ENCODE measurements at regions not wholly inside any gene's neighbourhood (a gene's known extent, or its start where the extent isn't known, plus 50 kb on each side); places are given as distances from the start of the nearest gene placed in this dataset.

GRCh38 chrX:39896951-39897740 lies 200.6 kb downstream of the BCOR start:
- no peaks in the 10 kb centered on the region for H3K9me3 ChIP-seq
- peak; percentile 12 for TF ChIP-seq CTCF (IDR thresholded peaks at IDR 0.05)
- peak overlapping the region in 1 of 2 donors; percentile 49 for H3K27ac ChIP-seq
- peak overlapping the region; percentile 29 for H3K4me3 ChIP-seq
- DNase-seq (ENCODE audit: low spot score) (no peak), ATAC-seq (ENCODE audit: insufficient number of reproducible peaks, low FRiP score, low read depth) (no peak)
- no peaks in the 10 kb centered on the region for H3K27me3 ChIP-seq (replicated peaks; ENCODE audit: insufficient read depth)
- no peaks in the 10 kb centered on the region for H3K36me3 ChIP-seq
- peaks cover 0 to 20% of the 10 kb centered on the region in 2 donors for H3K4me1 ChIP-seq (ENCODE audit: control insufficient read depth in 1 of 2, low read depth in 2 of 2)

- Histone ChIP-seq H3K27me3 (replicated peaks; ENCODE audit: insufficient read depth) (no peaks in the 10 kb centered on the region), H3K27ac (peak overlapping the region in 1 of 2 donors; percentile 49), H3K4me3 (peak overlapping the region; percentile 29), H3K36me3 (no peaks in the 10 kb centered on the region), H3K4me1 (ENCODE audit: control insufficient read depth in 1 of 2, low read depth in 2 of 2) (peaks cover 0 to 20% of the 10 kb centered on the region in 2 donors), H3K9me3 (no peaks in the 10 kb centered on the region)
- DNase-seq (ENCODE audit: low spot score) (no peak), ATAC-seq (ENCODE audit: insufficient number of reproducible peaks, low FRiP score, low read depth) (no peak)
- TF ChIP-seq CTCF (IDR thresholded peaks at IDR 0.05): no peak
Observed at GRCh38 chrX:39897741-39898097, 200.0 kb downstream of the BCOR start.

- peaks cover 0 to 20% of the 10 kb centered on the region in 2 donors for H3K4me1 ChIP-seq (ENCODE audit: control insufficient read depth in 1 of 2, low read depth in 2 of 2)
- TF ChIP-seq CTCF (IDR thresholded peaks at IDR 0.05): no peak
- H3K4me3 ChIP-seq: no peak overlapping the region
- ATAC-seq (ENCODE audit: insufficient number of reproducible peaks, low FRiP score, low read depth) (no peak), DNase-seq (ENCODE audit: low spot score) (no peak)
- no peaks in the 10 kb centered on the region for H3K36me3 ChIP-seq
- H3K9me3 ChIP-seq: no peaks in the 10 kb centered on the region
- peak overlapping the region in 1 of 2 donors; percentile 49 for H3K27ac ChIP-seq
- no peaks in the 10 kb centered on the region for H3K27me3 ChIP-seq (replicated peaks; ENCODE audit: insufficient read depth)
Observed at GRCh38 chrX:39898147-39898546, 199.6 kb downstream of the BCOR start.

GRCh38 chrX:39899059-39899458 lies 198.7 kb downstream of the BCOR start:
- Histone ChIP-seq H3K27ac (no peak overlapping the region), H3K36me3 (no peaks in the 10 kb centered on the region), H3K4me1 (ENCODE audit: control insufficient read depth in 1 of 2, low read depth in 2 of 2) (peaks cover 0 to 20% of the 10 kb centered on the region in 2 donors), H3K4me3 (no peak overlapping the region), H3K9me3 (no peaks in the 10 kb centered on the region), H3K27me3 (replicated peaks; ENCODE audit: insufficient read depth) (no peaks in the 10 kb centered on the region)
- DNase-seq (ENCODE audit: low spot score): no peak
- no peak for TF ChIP-seq CTCF (IDR thresholded peaks at IDR 0.05)
- no peak for ATAC-seq (ENCODE audit: insufficient number of reproducible peaks, low FRiP score, low read depth)

- H3K27me3 ChIP-seq (replicated peaks; ENCODE audit: insufficient read depth): no peaks in the 10 kb centered on the region
Observed at GRCh38 chrX:39899856-39900776, 197.6 kb downstream of the BCOR start.

More at GRCh38 chrX:39899856-39900776, 197.6 kb downstream of the BCOR start:
- Histone ChIP-seq H3K36me3 (no peaks in the 10 kb centered on the region), H3K4me3 (no peak overlapping the region), H3K4me1 (ENCODE audit: control insufficient read depth in 1 of 2, low read depth in 2 of 2) (peaks cover 0 to 23% of the 10 kb centered on the region in 2 donors), H3K27ac (no peak overlapping the region), H3K9me3 (no peaks in the 10 kb centered on the region)
- no peak for TF ChIP-seq CTCF (IDR thresholded peaks at IDR 0.05)
- ATAC-seq (ENCODE audit: insufficient number of reproducible peaks, low FRiP score, low read depth) (no peak), DNase-seq (ENCODE audit: low spot score) (no peak)
